ENCODE measurements at regions not wholly inside any gene's neighbourhood (a gene's known extent, or its start where the extent isn't known, plus 50 kb on each side); places are given as distances from the start of the nearest gene placed in this dataset.

- H3K4me3 ChIP-seq (ENCODE audit: low read depth, low read length): no peak overlapping the region
- TF ChIP-seq CTCF (IDR thresholded peaks at IDR 0.05; ENCODE audit: borderline replicate concordance, insufficient read depth, low read depth, low read length): no peak
Observed at GRCh38 chr6:81455641-81456040, 296.8 kb downstream of the TENT5A start.

GRCh38 chr6:81451787-81452186 is 300.7 kb downstream of the TENT5A start:
- TF ChIP-seq CTCF (IDR thresholded peaks at IDR 0.05; ENCODE audit: borderline replicate concordance, insufficient read depth, low read depth, low read length): no peak
- H3K4me3 ChIP-seq (ENCODE audit: low read depth, low read length): no peak overlapping the region

GRCh38 chr6:81450180-81450579 is 302.3 kb downstream of the TENT5A start:
- no peak overlapping the region for H3K4me3 ChIP-seq (ENCODE audit: low read depth, low read length)
- no peak for TF ChIP-seq CTCF (IDR thresholded peaks at IDR 0.05; ENCODE audit: borderline replicate concordance, insufficient read depth, low read depth, low read length)

GRCh38 chr6:81446509-81446908 is 306.0 kb downstream of the TENT5A start:
- H3K4me3 ChIP-seq (ENCODE audit: low read depth, low read length): no peak overlapping the region
- no peak for TF ChIP-seq CTCF (IDR thresholded peaks at IDR 0.05; ENCODE audit: borderline replicate concordance, insufficient read depth, low read depth, low read length)

GRCh38 chr6:81439417-81439816 is 313.1 kb downstream of the TENT5A start:
- no peak for TF ChIP-seq CTCF (IDR thresholded peaks at IDR 0.05; ENCODE audit: borderline replicate concordance, insufficient read depth, low read depth, low read length)
- H3K4me3 ChIP-seq (ENCODE audit: low read depth, low read length): no peak overlapping the region

GRCh38 chr6:81436990-81437389 is 315.5 kb downstream of the TENT5A start:
- TF ChIP-seq CTCF (IDR thresholded peaks at IDR 0.05; ENCODE audit: borderline replicate concordance, insufficient read depth, low read depth, low read length): no peak
- no peak overlapping the region for H3K4me3 ChIP-seq (ENCODE audit: low read depth, low read length)

GRCh38 chr6:81413306-81413705 is 339.2 kb downstream of the TENT5A start:
- no peak overlapping the region for H3K4me3 ChIP-seq (ENCODE audit: low read depth, low read length)
- TF ChIP-seq CTCF (IDR thresholded peaks at IDR 0.05; ENCODE audit: borderline replicate concordance, insufficient read depth, low read depth, low read length): no peak
